ENCODE measurements at regions not wholly inside any gene's neighbourhood (a gene's known extent, or its start where the extent isn't known, plus 50 kb on each side); places are given as distances from the start of the nearest gene placed in this dataset.
A peak's percentile ranks its signal among the peaks of the same experiment; 100 is the strongest.

- Histone ChIP-seq H3K36me3 (ENCODE audit: control insufficient read depth, insufficient read depth, low read length) (no peaks in the 10 kb centered on the region), H3K4me2 (ENCODE audit: extremely low read depth, insufficient read depth, low read length) (no peak overlapping the region), H4K20me1 (ENCODE audit: control insufficient read depth, extremely low read depth, insufficient read depth, low read length) (no peaks in the 10 kb centered on the region), H3K4me1 (ENCODE audit: control insufficient read depth, extremely low read depth, insufficient read depth, low read length) (no peaks in the 10 kb centered on the region), H3K79me2 (ENCODE audit: control insufficient read depth, insufficient read depth, low read length) (no peaks in the 10 kb centered on the region), H3K27me3 (ENCODE audit: control insufficient read depth, insufficient read depth, low read length) (no peaks in the 10 kb centered on the region), H3K4me3 (replicated peaks in 1 of 4; ENCODE audit: control extremely low read depth in 1 of 4, insufficient read depth in 1 of 4, low read depth in 3 of 4, low read length in 4 of 4) (no peak overlapping the region), H3K27ac (ENCODE audit: insufficient read depth, low read length) (no peak overlapping the region), H3K9ac (ENCODE audit: insufficient read depth, low read length) (no peak overlapping the region), H3K9me3 (ENCODE audit: control insufficient read depth, insufficient read depth, low read depth, low read length) (no peaks in the 10 kb centered on the region), H2AFZ (ENCODE audit: low read length) (no peak overlapping the region)
- no peak for DNase-seq (ENCODE audit: low read depth in 2 of 2)
- TF ChIP-seq CTCF (conservative IDR thresholded peaks at IDR 0.05 in 1 of 2, IDR thresholded peaks at IDR 0.05 in 1 of 2; ENCODE audit: low read depth in 1 of 2, low read length in 2 of 2) (no peak), EZH2 (IDR thresholded peaks at IDR 0.05; ENCODE audit: low read length, missing control alignments) (no peak)
These were observed 548.0 kb upstream of the SEMA3D start for GRCh38 chr7:85734823-85735222.

- no peaks in the 10 kb centered on the region for H3K9me3 ChIP-seq (ENCODE audit: control insufficient read depth, insufficient read depth, low read depth, low read length)
- H4K20me1 ChIP-seq (ENCODE audit: control insufficient read depth, extremely low read depth, insufficient read depth, low read length): no peaks in the 10 kb centered on the region
- DNase-seq (ENCODE audit: low read depth in 2 of 2): peak in 1 of 2 donors; percentile 56
- H2AFZ ChIP-seq (ENCODE audit: low read length): no peak overlapping the region
- no peak overlapping the region for H3K4me3 ChIP-seq (replicated peaks in 1 of 4; ENCODE audit: control extremely low read depth in 1 of 4, insufficient read depth in 1 of 4, low read depth in 3 of 4, low read length in 4 of 4)
- H3K27me3 ChIP-seq (ENCODE audit: control insufficient read depth, insufficient read depth, low read length): no peaks in the 10 kb centered on the region
- no peak overlapping the region for H3K9ac ChIP-seq (ENCODE audit: insufficient read depth, low read length)
- H3K4me1 ChIP-seq (ENCODE audit: control insufficient read depth, extremely low read depth, insufficient read depth, low read length): no peaks in the 10 kb centered on the region
- H3K79me2 ChIP-seq (ENCODE audit: control insufficient read depth, insufficient read depth, low read length): no peaks in the 10 kb centered on the region
- TF ChIP-seq EZH2 (IDR thresholded peaks at IDR 0.05; ENCODE audit: low read length, missing control alignments) (no peak), CTCF (conservative IDR thresholded peaks at IDR 0.05 in 1 of 2, IDR thresholded peaks at IDR 0.05 in 1 of 2; ENCODE audit: low read depth in 1 of 2, low read length in 2 of 2) (no peak)
- no peak overlapping the region for H3K27ac ChIP-seq (ENCODE audit: insufficient read depth, low read length)
- no peaks in the 10 kb centered on the region for H3K36me3 ChIP-seq (ENCODE audit: control insufficient read depth, insufficient read depth, low read length)
- no peak overlapping the region for H3K4me2 ChIP-seq (ENCODE audit: extremely low read depth, insufficient read depth, low read length)
These were observed 546.5 kb upstream of the SEMA3D start for GRCh38 chr7:85733169-85733915.

- no peak overlapping the region for H3K4me2 ChIP-seq (ENCODE audit: extremely low read depth, insufficient read depth, low read length)
- H4K20me1 ChIP-seq (ENCODE audit: control insufficient read depth, extremely low read depth, insufficient read depth, low read length): no peaks in the 10 kb centered on the region
- H3K36me3 ChIP-seq (ENCODE audit: control insufficient read depth, insufficient read depth, low read length): no peaks in the 10 kb centered on the region
- H3K79me2 ChIP-seq (ENCODE audit: control insufficient read depth, insufficient read depth, low read length): no peaks in the 10 kb centered on the region
- H3K27me3 ChIP-seq (ENCODE audit: control insufficient read depth, insufficient read depth, low read length): no peaks in the 10 kb centered on the region
- TF ChIP-seq EZH2 (IDR thresholded peaks at IDR 0.05; ENCODE audit: low read length, missing control alignments): no peak
- no peak for TF ChIP-seq CTCF (conservative IDR thresholded peaks at IDR 0.05 in 1 of 2, IDR thresholded peaks at IDR 0.05 in 1 of 2; ENCODE audit: low read depth in 1 of 2, low read length in 2 of 2)
- H2AFZ ChIP-seq (ENCODE audit: low read length): no peak overlapping the region
- no peak overlapping the region for H3K9ac ChIP-seq (ENCODE audit: insufficient read depth, low read length)
- no peaks in the 10 kb centered on the region for H3K9me3 ChIP-seq (ENCODE audit: control insufficient read depth, insufficient read depth, low read depth, low read length)
- DNase-seq (ENCODE audit: low read depth in 2 of 2): peak in 1 of 2 donors; percentile 45
- H3K27ac ChIP-seq (ENCODE audit: insufficient read depth, low read length): no peak overlapping the region
- no peak overlapping the region for H3K4me3 ChIP-seq (replicated peaks in 1 of 4; ENCODE audit: control extremely low read depth in 1 of 4, insufficient read depth in 1 of 4, low read depth in 3 of 4, low read length in 4 of 4)
- no peaks in the 10 kb centered on the region for H3K4me1 ChIP-seq (ENCODE audit: control insufficient read depth, extremely low read depth, insufficient read depth, low read length)
These were observed 543.2 kb upstream of the SEMA3D start for GRCh38 chr7:85730012-85730411.
